Endothelial cell of umbilical vein (primary cell): ENCODE measurements at regions not wholly inside any gene's neighbourhood (a gene's known extent, or its start where the extent isn't known, plus 50 kb on each side); places are given as distances from the start of the nearest gene placed in this dataset.

ENCODE experiments used
- CTCF ChIP-seq, 2 donors: IDR thresholded peaks; 1 replicate in 1 of 2; 2 replicates in 1 of 2; pipeline ENCODE4 v1.5.1; 2011; ENCODE audit warnings: low read length in 2 of 2, mild to moderate bottlenecking in 2 of 2, moderate library complexity in 2 of 2, control low read depth in 1 of 2, inconsistent platforms in 1 of 2, low read depth in 1 of 2; ENCODE audit not compliant: insufficient read depth in 1 of 2; ENCODE audit errors: extremely low read depth in 1 of 2
- EZH2 ChIP-seq: IDR thresholded peaks from 2 replicates; pipeline ENCODE4 v1.6.1; 2012; ENCODE audit warnings: borderline replicate concordance, low read depth, mild to moderate bottlenecking, moderate library complexity, low read length, inconsistent platforms; ENCODE audit not compliant: severe bottlenecking
- FOS ChIP-seq: IDR thresholded peaks from 2 replicates; pipeline ENCODE4 v1.6.1; 2011; ENCODE audit warnings: mild to moderate bottlenecking, low read length, moderate library complexity, borderline replicate concordance; ENCODE audit not compliant: insufficient read depth
- JUN ChIP-seq: IDR thresholded peaks from 2 replicates; pipeline ENCODE4 v1.6.1; 2011; ENCODE audit warnings: borderline replicate concordance, low read depth; ENCODE audit not compliant: insufficient read length, insufficient read depth
- MYC ChIP-seq: IDR thresholded peaks from one replicate; pipeline ENCODE4 v1.6.1; 2011; ENCODE audit warnings: mild to moderate bottlenecking, low read depth, low read length
- POLR2A ChIP-seq: IDR thresholded peaks from 2 replicates; pipeline ENCODE4 v1.6.1; 2012; ENCODE audit warnings: low read depth, mild to moderate bottlenecking, control low read depth, low read length
- POLR2AphosphoS5 ChIP-seq: IDR thresholded peaks from 2 replicates; pipeline ENCODE4 v1.6.1; 2012; ENCODE audit warnings: low read depth, mild to moderate bottlenecking, control low read depth, low read length, moderate library complexity; ENCODE audit not compliant: insufficient read depth
- TF ChIP-seq, protein P1 (sequence below): IDR thresholded peaks from 2 replicates; pipeline ENCODE4 v1.6.1; 2011; ENCODE audit not compliant: insufficient read depth, insufficient read length

- TF ChIP-seq CTCF (IDR thresholded peaks at IDR 0.05; ENCODE audit: extremely low read depth in 1 of 2, insufficient read depth in 1 of 2, low read depth in 1 of 2, low read length in 2 of 2) (no peak), POLR2AphosphoS5 (no peak), FOS (no peak), MYC (no peak), POLR2A (no peak), EZH2 (no peak), JUN (no peak)
- TF ChIP-seq, protein P1, sequence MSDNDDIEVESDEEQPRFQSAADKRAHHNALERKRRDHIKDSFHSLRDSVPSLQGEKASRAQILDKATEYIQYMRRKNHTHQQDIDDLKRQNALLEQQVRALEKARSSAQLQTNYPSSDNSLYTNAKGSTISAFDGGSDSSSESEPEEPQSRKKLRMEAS, result no peak
These were observed 444.1 kb downstream of the PLPP3 start for GRCh38 chr1:56135069-56135863.
